NK-92 (cell line): ENCODE measurements at regions not wholly inside any gene's neighbourhood (a gene's known extent, or its start where the extent isn't known, plus 50 kb on each side); places are given as distances from the start of the nearest gene placed in this dataset.

Experiments
- DNase-seq: peaks from one replicate; lab custom pipeline; 2025; ENCODE audit not compliant: unreplicated experiment; lab: John Stamatoyannopoulos, UW

GRCh38 chr6:14187406-14187805 is 69.8 kb downstream of the CD83 start:
- DNase-seq = no peak

GRCh38 chr6:14189074-14189473 is 71.5 kb downstream of the CD83 start:
- no peak for DNase-seq

- DNase-seq = no peak
Observed at GRCh38 chr6:14190191-14190928, 72.8 kb downstream of the CD83 start.

GRCh38 chr6:14190929-14191224 is 73.3 kb downstream of the CD83 start:
- DNase-seq = no peak

GRCh38 chr6:14191761-14192160 is 74.2 kb downstream of the CD83 start:
- DNase-seq = no peak

GRCh38 chr6:14192216-14192788 is 74.7 kb downstream of the CD83 start:
- DNase-seq = no peak

- DNase-seq = no peak
Observed at GRCh38 chr6:14193524-14193923, 76.0 kb downstream of the CD83 start.

- DNase-seq = no peak
Observed at GRCh38 chr6:14194483-14194882, 76.9 kb downstream of the CD83 start.

- DNase-seq = no peak
Observed at GRCh38 chr6:14194976-14195375, 77.4 kb downstream of the CD83 start.

GRCh38 chr6:14196026-14196425 is 78.5 kb downstream of the CD83 start:
- no peak for DNase-seq

- DNase-seq = no peak
Observed at GRCh38 chr6:14197118-14197517, 79.5 kb downstream of the CD83 start.

GRCh38 chr6:14200047-14200446 is 82.5 kb downstream of the CD83 start:
- DNase-seq = no peak

GRCh38 chr6:14202947-14203346 is 85.4 kb downstream of the CD83 start:
- no peak for DNase-seq

GRCh38 chr6:14206391-14206790 is 88.8 kb downstream of the CD83 start:
- DNase-seq = no peak

- DNase-seq = no peak
Observed at GRCh38 chr6:14207448-14207847, 89.9 kb downstream of the CD83 start.

- no peak for DNase-seq
Observed at GRCh38 chr6:14209000-14209399, 91.4 kb downstream of the CD83 start.

GRCh38 chr6:14210077-14210476 is 92.5 kb downstream of the CD83 start:
- no peak for DNase-seq

- no peak for DNase-seq
Observed at GRCh38 chr6:14210663-14211561, 93.3 kb downstream of the CD83 start.

GRCh38 chr6:14211562-14211942 is 94.0 kb downstream of the CD83 start:
- DNase-seq = no peak

GRCh38 chr6:14212020-14212419 is 94.4 kb downstream of the CD83 start:
- DNase-seq = no peak

GRCh38 chr6:14212632-14213031 is 95.1 kb downstream of the CD83 start:
- DNase-seq = no peak
